Adipocyte (in vitro differentiated cells): ENCODE measurements at regions not wholly inside any gene's neighbourhood (a gene's known extent, or its start where the extent isn't known, plus 50 kb on each side); places are given as distances from the start of the nearest gene placed in this dataset.

ENCODE experiments used
- DNase-seq: peaks from one replicate; pipeline ENCODE4 v3.0.0-alpha.2; 2015; ENCODE audit warnings: low read depth
- H3K27me3 ChIP-seq: replicated peaks from 2 replicates; pipeline ENCODE4 v1.7.0; 2013; ENCODE audit warnings: mild to moderate bottlenecking, low read length, moderate library complexity; ENCODE audit not compliant: control insufficient read depth, insufficient read depth
- H3K36me3 ChIP-seq: 2 replicates; pipeline ENCODE4 v1.7.0; 2013; ENCODE audit warnings: low read length, mild to moderate bottlenecking, moderate library complexity; ENCODE audit not compliant: control insufficient read depth, insufficient read depth, severe bottlenecking
- H3K4me1 ChIP-seq: 2 replicates; pipeline ENCODE4 v1.7.0; 2013; ENCODE audit warnings: mild to moderate bottlenecking, low read length, moderate library complexity; ENCODE audit not compliant: control insufficient read depth, insufficient read depth
- H3K4me3 ChIP-seq: 2 replicates; pipeline ENCODE4 v1.7.0; 2013; ENCODE audit warnings: mild to moderate bottlenecking, low read length, moderate library complexity
- H3K9ac ChIP-seq: 2 replicates; pipeline ENCODE4 v1.7.0; 2013; ENCODE audit warnings: mild to moderate bottlenecking, low read length, moderate library complexity
- H3K9me3 ChIP-seq: 2 replicates; pipeline ENCODE4 v1.7.0; 2013; ENCODE audit warnings: mild to moderate bottlenecking, low read length, moderate library complexity; ENCODE audit not compliant: control insufficient read depth

DNA sequence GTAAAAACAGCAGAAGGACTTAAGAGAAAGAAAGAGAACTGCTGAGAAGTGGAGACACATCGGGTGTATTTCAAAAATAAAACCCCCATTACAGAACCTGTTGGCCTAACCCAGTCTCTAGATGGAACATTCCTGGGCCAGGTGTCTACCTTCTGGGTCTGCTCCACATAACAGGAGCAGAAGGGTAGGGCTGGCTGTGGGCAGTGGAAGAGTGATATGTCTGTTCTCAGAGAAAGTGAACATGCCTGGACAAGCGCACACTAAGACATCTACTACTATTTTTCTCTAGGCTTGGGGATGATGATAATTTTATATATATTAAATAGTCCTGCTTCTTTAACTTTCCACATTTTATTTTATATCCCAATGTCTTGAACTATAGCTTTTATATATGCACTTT lies 267.1 kb downstream of the TBC1D4 start:
- Histone ChIP-seq H3K9me3 (no peaks in the 10 kb centered on the region), H3K9ac (no peak overlapping the region), H3K36me3 (no peaks in the 10 kb centered on the region), H3K4me3 (no peak overlapping the region), H3K27me3 (no peaks in the 10 kb centered on the region), H3K4me1 (peaks cover 10% of the 10 kb centered on the region)
- DNase-seq, result no peak

DNA sequence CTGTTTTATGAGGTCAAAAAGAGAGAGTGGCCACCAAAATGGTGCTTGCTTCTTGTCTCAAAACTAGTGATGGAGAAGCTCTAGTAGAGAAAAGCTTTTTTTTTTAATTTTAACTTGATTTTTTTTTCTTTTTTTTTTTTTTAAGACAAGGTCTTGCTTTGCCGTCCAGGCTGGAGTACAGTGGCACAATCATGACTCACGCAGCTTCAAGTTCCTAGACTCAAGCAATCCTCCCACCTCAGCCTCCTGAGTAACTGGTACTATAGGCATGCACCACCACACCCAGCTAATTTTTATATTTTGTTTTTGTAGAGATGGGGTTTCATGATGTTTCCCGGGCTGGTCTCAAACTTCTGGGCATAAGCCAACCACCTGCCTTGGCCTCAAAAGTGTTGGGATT lies 279.0 kb downstream of the TBC1D4 start:
- Histone ChIP-seq H3K4me1 (no peaks in the 10 kb centered on the region), H3K36me3 (no peaks in the 10 kb centered on the region), H3K27me3 (no peaks in the 10 kb centered on the region), H3K9ac (no peak overlapping the region), H3K4me3 (no peak overlapping the region), H3K9me3 (peaks cover 13% of the 10 kb centered on the region)
- DNase-seq, result no peak

DNA sequence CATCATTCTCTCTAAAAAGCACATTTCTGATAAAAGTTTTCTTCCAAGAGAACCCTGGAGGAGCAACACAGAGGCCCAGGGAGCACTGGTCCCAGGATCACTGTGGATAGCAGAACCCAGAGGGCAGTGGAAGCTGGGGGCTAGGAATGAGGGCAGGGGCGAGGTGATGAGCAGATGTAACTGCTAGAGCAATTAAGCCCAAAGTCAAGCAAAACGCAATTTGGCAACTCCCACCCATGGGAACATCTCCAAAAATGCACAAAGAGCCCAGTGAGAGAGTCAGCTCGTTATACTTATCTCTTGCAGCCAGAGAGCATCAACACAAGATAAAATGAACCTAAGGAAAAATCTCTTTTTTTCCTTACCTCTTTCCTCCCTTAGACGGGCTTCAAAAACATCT lies 284.2 kb downstream of the TBC1D4 start:
- no peak for DNase-seq
- Histone ChIP-seq H3K4me1 (peaks cover 41% of the 10 kb centered on the region), H3K9ac (no peak overlapping the region), H3K27me3 (no peaks in the 10 kb centered on the region), H3K4me3 (no peak overlapping the region), H3K36me3 (no peaks in the 10 kb centered on the region), H3K9me3 (no peaks in the 10 kb centered on the region)

DNA sequence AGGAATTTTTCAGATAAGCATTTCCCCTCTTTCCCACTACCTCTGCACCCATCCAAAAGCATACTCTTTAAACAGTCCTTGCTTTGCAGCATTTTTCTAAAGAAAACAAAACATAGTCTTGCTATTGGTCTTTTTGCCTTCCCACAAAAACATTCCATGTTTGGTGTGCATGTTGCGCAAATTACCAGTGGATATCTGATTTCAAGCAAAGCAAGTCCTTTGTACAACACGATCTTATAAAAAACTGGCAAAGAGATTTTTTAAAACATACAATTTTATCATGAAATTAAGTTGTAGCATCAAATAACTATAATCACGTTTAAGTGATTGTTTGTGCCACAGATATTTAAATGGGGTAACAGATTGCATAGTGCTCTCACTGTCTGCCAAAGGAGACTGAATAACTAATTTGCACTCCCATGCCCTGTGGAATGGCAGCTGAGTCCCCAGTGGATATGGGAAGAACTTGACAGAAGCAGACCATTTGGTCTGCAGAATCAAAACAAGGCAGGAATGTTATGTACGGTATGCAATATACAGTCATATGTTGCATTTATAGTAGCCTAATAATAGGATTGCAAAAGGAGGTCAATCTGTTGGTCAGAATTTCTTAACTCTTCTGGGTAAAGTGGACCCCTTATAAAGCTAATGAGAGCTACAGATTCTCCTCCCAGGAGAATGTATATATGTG lies 285.7 kb downstream of the TBC1D4 start:
- Histone ChIP-seq H3K4me1 (peaks cover 41% of the 10 kb centered on the region), H3K36me3 (no peaks in the 10 kb centered on the region), H3K9me3 (no peaks in the 10 kb centered on the region), H3K9ac (peak overlapping the region; percentile 50), H3K4me3 (peak overlapping the region; percentile 5), H3K27me3 (no peaks in the 10 kb centered on the region)
- peak; percentile 83 for DNase-seq

DNA sequence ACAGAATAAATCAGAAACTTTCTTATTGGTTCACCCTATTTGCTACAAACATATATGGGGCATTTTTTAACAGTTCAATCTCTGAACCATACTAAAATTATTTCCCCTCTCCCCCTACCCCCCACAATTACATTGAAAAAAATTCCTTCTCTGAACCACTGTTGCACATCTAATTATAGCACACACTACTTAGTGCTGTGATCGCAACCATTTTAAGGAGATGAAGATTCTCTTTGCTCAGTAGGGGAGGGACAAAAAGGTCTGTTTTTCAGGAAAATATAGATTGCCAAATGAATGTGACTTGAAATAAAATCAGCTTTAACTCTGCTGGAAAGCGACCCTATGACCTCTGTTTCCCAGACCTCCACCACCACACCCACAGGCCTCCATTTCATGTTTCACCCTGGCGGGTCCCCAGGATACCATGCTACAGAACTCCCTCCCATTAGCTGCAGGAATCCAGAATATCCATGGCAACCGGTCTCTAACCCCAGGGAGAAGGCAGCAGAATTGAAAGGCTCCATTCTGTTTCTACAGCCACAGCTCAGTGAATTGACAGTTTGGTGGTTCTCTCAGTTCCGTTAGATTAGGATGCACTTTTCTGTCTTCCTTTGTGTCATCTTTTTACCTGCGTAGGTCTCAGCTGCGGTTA lies 286.3 kb downstream of the TBC1D4 start:
- H3K27me3 ChIP-seq, result no peaks in the 10 kb centered on the region
- H3K4me1 ChIP-seq, result peaks cover 41% of the 10 kb centered on the region
- no peaks in the 10 kb centered on the region for H3K9me3 ChIP-seq
- DNase-seq, result peak; percentile 40
- H3K9ac ChIP-seq, result peak overlapping the region; percentile 50
- H3K36me3 ChIP-seq, result no peaks in the 10 kb centered on the region
- peak overlapping the region; percentile 5 for H3K4me3 ChIP-seq

DNA sequence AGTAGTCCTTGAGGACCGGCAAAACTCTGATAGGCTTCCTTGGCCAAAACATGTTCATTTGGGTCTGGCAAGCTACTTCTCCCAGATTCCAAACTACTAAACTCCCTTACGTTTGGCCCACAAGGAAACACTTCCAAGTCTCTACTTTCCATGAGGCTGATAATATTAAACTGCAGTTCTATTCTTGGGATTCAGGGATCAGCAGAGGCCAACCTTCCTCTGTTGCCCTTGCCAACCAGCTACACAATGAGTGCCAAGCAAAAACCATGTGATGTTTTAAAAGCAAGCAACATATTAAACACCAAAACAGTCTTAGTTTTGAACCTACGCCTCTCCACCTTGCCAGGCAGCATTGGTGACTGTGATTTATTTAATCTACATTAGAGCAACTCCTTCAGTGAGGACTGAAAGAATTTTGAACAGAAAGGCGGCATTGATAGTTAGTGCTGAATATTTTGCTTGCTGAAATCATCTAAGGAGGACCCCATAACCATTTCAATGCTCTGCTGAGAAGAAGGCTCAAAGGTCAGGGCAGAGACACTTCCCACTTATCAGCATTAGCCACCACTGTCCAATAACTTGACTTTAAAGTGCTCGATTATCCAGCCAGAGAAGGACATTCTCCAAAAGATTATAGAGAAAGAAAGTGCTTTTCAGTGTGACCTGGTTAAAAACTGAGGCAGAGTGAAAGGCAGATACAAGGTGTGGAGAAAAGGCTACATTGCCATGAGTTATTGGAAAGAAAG lies 287.1 kb downstream of the TBC1D4 start:
- H3K4me1 ChIP-seq, result peaks cover 41% of the 10 kb centered on the region
- no peak for DNase-seq
- no peaks in the 10 kb centered on the region for H3K9me3 ChIP-seq
- H3K9ac ChIP-seq, result peak overlapping the region; percentile 4
- no peaks in the 10 kb centered on the region for H3K27me3 ChIP-seq
- no peaks in the 10 kb centered on the region for H3K36me3 ChIP-seq
- no peak overlapping the region for H3K4me3 ChIP-seq

DNA sequence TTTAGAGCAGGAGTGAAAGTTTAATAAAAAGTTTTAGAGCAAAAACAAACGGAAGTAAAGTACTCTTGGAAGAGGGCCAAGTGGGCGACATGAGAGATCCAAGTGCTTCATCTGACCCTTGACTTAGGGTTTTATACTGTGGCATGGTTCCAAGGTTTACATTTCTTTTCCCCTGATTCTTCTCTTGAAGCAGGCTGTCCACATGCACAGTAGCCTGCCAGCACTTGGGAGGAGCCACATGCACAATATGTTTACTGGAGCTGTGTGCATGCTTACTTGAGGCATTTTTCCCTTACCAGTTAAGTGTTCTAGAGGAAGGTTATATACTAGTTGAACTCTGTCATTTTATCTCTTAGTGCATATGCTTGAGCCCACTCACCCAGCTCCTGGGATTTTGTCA lies 295.6 kb downstream of the TBC1D4 start:
- Histone ChIP-seq H3K4me1 (peaks cover 11% of the 10 kb centered on the region), H3K9me3 (peaks cover 7% of the 10 kb centered on the region), H3K27me3 (no peaks in the 10 kb centered on the region), H3K36me3 (no peaks in the 10 kb centered on the region), H3K9ac (no peak overlapping the region), H3K4me3 (no peak overlapping the region)
- DNase-seq, result peak; percentile 21

DNA sequence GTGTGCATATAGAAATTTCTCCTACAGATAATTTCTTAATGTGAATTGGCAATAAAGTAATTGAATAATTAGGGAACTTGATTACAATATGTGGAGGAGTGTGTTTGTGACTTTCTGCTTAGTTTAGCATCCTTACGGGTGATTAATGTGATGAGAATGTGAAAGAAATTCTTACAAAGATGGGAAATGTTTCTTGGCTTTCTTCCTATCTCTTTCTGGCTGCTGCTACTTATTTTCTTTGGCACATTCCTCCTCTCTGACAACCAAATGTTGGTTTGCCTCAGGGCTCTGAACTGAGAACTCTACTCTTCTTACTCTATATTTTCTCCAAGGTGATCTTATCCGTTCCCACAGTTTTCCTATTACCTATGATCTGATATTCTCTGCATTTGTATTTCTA lies 300.1 kb downstream of the TBC1D4 start:
- Histone ChIP-seq H3K36me3 (no peaks in the 10 kb centered on the region), H3K9ac (no peak overlapping the region), H3K27me3 (no peaks in the 10 kb centered on the region), H3K9me3 (peaks cover 7% of the 10 kb centered on the region), H3K4me1 (peaks cover 21% of the 10 kb centered on the region), H3K4me3 (no peak overlapping the region)
- peak; percentile 77 for DNase-seq

DNA sequence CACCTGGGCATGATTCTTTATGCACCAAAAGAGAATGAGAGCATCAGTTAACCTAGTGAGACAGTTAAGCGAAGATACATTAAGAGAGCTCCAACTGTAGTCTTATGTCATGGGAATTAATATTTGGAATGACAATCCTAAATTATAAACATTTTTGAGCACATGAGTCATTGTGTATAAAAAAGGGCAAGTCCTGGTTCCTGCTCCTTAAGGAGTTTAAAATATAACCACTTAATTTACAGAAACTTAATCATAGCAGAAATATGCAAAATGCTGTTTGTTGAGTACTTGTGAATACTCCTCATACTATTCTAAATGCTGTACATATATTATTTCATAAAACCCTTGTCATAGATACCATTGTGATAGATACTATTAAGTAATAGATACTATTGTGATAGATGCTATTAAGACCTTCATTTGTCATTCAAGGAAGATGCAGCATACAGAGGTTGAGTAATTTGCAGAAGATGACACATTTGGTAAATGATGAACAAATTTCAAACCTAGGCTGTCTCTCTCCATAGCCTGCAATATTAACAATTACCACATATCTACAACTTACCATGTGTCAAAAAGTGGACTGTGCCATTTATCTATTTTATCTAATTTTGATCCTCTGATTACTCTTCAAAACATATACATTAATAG lies 301.0 kb downstream of the TBC1D4 start:
- DNase-seq, result peak; percentile 32
- Histone ChIP-seq H3K36me3 (no peaks in the 10 kb centered on the region), H3K9ac (no peak overlapping the region), H3K27me3 (no peaks in the 10 kb centered on the region), H3K4me1 (peaks cover 21% of the 10 kb centered on the region), H3K4me3 (no peak overlapping the region), H3K9me3 (peaks cover 11% of the 10 kb centered on the region)

DNA sequence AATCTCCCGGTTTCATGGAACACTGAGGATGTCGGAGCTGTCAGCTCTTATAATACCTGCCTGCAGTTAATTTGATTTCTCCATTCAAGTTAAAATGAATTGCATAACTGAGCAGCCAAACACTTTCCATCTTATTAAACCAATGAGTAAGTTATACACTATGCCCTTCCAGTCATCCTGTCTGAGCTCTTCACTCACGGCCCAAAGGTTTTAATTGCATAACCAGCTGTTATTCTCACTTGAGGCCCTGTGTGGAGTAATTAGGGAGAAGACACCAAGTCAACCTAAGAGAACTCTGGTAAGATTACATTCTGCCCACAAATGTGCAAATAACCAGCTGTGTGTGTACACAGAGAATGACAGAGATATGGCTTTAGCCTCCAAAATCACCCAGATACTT lies 303.5 kb downstream of the TBC1D4 start:
- H3K9ac ChIP-seq, result no peak overlapping the region
- H3K4me3 ChIP-seq, result no peak overlapping the region
- H3K27me3 ChIP-seq, result no peaks in the 10 kb centered on the region
- DNase-seq, result no peak
- H3K9me3 ChIP-seq, result peaks cover 6% of the 10 kb centered on the region
- peaks cover 21% of the 10 kb centered on the region for H3K4me1 ChIP-seq
- no peaks in the 10 kb centered on the region for H3K36me3 ChIP-seq

DNA sequence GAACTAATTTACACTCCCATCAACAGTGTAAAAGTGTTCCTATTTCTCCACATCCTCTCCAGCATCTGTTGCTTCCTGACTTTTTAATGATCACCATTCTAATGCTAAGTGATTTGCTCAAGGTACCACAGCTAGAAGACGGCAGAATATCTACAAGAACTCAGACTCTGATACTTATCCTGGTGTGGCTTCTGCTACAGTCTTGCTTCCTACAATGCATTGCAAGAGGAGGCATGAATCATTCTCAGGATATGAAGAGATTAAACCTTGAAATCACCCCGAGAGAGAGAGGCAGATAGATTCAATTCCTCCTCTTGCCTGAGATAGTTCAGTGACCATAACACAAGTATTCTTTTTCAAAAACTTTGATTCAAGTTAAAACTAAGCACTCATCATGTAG lies 306.4 kb downstream of the TBC1D4 start:
- Histone ChIP-seq H3K4me1 (peaks cover 2% of the 10 kb centered on the region), H3K27me3 (no peaks in the 10 kb centered on the region), H3K9me3 (peaks cover 4% of the 10 kb centered on the region), H3K4me3 (no peak overlapping the region), H3K9ac (no peak overlapping the region), H3K36me3 (no peaks in the 10 kb centered on the region)
- DNase-seq, result peak; percentile 63
